Calu3 (cell line): ENCODE measurements at regions not wholly inside any gene's neighbourhood (a gene's known extent, or its start where the extent isn't known, plus 50 kb on each side); places are given as distances from the start of the nearest gene placed in this dataset.

Experiments
- BruUV-seq: library from RNA; stranded (reverse); fragments of 400-500 nt; replicated peaks from 2 replicates; lab custom pipeline; 2021; lab: Mats Ljungman, UMichigan
- CTCF ChIA-PET: fragments of 300-600 bp; sonication (Branson Sonifier 250); formaldehyde crosslinking; loops from one replicate; lab custom pipeline; 2022; ENCODE audit warnings: antibody characterized with exemption; lab: Charles Lee
- DNase-seq: peaks from one replicate; pipeline ENCODE4 v3.0.0; 2022
- H3K27ac Mint-ChIP-seq: one replicate; pipeline ENCODE4 v1.8.0; 2022; ENCODE audit warnings: mixed read lengths; ENCODE audit not compliant: unreplicated experiment
- H3K27me3 Mint-ChIP-seq: one replicate; pipeline ENCODE4 v1.8.0; 2022; ENCODE audit warnings: mixed read lengths; ENCODE audit not compliant: unreplicated experiment
- H3K36me3 Mint-ChIP-seq: one replicate; pipeline ENCODE4 v1.8.0; 2022; ENCODE audit warnings: mild to moderate bottlenecking, moderate library complexity, mixed read lengths; ENCODE audit not compliant: insufficient read depth, unreplicated experiment
- H3K4me1 Mint-ChIP-seq: one replicate; pipeline ENCODE4 v1.8.0; 2022; ENCODE audit warnings: mild to moderate bottlenecking, low read depth, mixed read lengths; ENCODE audit not compliant: unreplicated experiment
- H3K4me3 Mint-ChIP-seq: one replicate; pipeline ENCODE4 v1.8.0; 2022; ENCODE audit warnings: mild to moderate bottlenecking, low read depth, moderate library complexity, mixed read lengths; ENCODE audit not compliant: unreplicated experiment
- H3K9me3 Mint-ChIP-seq: one replicate; pipeline ENCODE4 v1.8.0; 2022; ENCODE audit warnings: low read depth, mixed read lengths; ENCODE audit not compliant: unreplicated experiment
- intact Hi-C: fragments of 100-400 bp; cut with micrococcal nuclease; formaldehyde crosslinking; loops from one replicate; pipeline ENCODE4 v1.10.0; 2022; ENCODE audit not compliant: unreplicated experiment
- TF ChIP-seq, protein P1 (sequence below): fragments of 200-600 bp; IDR thresholded peaks from one replicate; pipeline ENCODE4 v1.8.0; 2022; ENCODE audit warnings: antibody characterized with exemption; ENCODE audit not compliant: unreplicated experiment

DNA sequence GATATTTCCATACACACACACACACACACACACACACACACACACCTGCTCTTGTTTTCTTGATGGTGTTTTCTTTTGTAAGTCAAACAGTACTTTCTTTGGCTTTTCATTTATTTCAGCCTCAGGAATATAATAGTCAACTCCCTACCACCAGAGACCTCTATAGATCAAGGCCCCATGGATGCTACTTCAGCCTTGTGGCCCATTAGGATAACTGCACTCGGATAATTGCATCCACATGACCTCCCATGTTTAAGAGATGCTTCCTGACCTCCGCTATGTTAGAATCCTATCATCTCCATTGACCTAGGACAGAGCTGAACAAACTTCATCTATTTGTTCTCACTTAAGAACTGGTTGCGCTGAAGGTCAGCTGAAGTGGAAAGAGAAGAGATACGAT lies 1094.0 kb upstream of the B3GALT2 start:
- H3K36me3 Mint-ChIP-seq: no peaks in the 10 kb centered on the region
- CTCF ChIA-PET: no interaction called here
- H3K4me3 Mint-ChIP-seq: no peak overlapping the region
- H3K9me3 Mint-ChIP-seq: no peaks in the 10 kb centered on the region
- no peak for DNase-seq
- TF ChIP-seq, protein P1, sequence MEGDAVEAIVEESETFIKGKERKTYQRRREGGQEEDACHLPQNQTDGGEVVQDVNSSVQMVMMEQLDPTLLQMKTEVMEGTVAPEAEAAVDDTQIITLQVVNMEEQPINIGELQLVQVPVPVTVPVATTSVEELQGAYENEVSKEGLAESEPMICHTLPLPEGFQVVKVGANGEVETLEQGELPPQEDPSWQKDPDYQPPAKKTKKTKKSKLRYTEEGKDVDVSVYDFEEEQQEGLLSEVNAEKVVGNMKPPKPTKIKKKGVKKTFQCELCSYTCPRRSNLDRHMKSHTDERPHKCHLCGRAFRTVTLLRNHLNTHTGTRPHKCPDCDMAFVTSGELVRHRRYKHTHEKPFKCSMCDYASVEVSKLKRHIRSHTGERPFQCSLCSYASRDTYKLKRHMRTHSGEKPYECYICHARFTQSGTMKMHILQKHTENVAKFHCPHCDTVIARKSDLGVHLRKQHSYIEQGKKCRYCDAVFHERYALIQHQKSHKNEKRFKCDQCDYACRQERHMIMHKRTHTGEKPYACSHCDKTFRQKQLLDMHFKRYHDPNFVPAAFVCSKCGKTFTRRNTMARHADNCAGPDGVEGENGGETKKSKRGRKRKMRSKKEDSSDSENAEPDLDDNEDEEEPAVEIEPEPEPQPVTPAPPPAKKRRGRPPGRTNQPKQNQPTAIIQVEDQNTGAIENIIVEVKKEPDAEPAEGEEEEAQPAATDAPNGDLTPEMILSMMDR: no peak
- no peaks in the 10 kb centered on the region for H3K27me3 Mint-ChIP-seq
- intact Hi-C loops: no loop called here
- H3K27ac Mint-ChIP-seq: no peak overlapping the region
- H3K4me1 Mint-ChIP-seq: no peaks in the 10 kb centered on the region
- no TSS peak for BruUV-seq

DNA sequence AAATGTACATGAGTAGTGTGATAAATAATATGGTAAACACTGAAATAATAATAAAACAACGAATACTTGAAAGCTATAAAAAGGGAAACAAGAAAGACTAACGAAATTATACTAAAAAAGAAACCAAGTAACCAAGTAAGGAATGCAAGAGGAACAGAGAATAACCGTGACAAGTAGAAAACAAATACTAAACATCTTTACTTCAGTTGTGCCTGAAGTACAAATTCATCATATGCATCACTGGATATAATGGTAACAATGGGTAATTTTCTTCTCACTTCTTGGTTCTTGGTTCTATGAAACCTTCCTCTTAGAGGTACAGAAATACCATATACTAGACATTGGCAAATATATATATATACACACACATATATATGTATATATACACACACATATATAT lies 1093.6 kb upstream of the B3GALT2 start:
- DNase-seq: no peak
- Mint-ChIP-seq H3K4me3 (no peak overlapping the region), H3K9me3 (no peaks in the 10 kb centered on the region), H3K27ac (no peak overlapping the region), H3K4me1 (no peaks in the 10 kb centered on the region), H3K27me3 (no peaks in the 10 kb centered on the region), H3K36me3 (no peaks in the 10 kb centered on the region)
- intact Hi-C loops: no loop called here
- BruUV-seq: no TSS peak
- CTCF ChIA-PET: interaction anchor here (0.7 kb wide), 1 partner anchor 14 kb away, joined by 6 read pairs; no protein-coding TSS in a partner anchor
- TF ChIP-seq, protein P1: no peak

DNA sequence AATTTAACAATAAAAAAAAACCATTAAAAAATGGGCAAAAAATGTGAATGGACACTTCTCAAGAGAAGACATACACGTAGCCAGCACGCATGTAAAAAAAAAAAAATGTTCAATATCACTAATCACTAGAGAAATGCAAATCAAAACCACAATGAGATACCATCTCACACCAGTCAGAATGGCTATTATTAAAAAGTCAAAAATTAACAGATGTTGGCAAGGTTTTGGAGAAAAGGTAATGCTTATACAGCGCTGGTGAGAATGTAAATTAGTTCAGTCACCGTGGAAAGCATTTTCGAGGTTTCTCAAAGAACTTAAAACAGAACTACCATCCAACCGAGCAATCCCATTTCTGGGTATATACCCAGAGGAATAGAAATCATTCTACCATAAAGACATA lies 1091.5 kb upstream of the B3GALT2 start:
- Mint-ChIP-seq H3K36me3 (no peaks in the 10 kb centered on the region), H3K27ac (no peak overlapping the region), H3K9me3 (peaks cover 2% of the 10 kb centered on the region), H3K4me3 (no peak overlapping the region), H3K27me3 (no peaks in the 10 kb centered on the region), H3K4me1 (no peaks in the 10 kb centered on the region)
- CTCF ChIA-PET: no interaction called here
- TF ChIP-seq, protein P1: no peak
- intact Hi-C loops: no loop called here
- no peak for DNase-seq
- BruUV-seq: no TSS peak

DNA sequence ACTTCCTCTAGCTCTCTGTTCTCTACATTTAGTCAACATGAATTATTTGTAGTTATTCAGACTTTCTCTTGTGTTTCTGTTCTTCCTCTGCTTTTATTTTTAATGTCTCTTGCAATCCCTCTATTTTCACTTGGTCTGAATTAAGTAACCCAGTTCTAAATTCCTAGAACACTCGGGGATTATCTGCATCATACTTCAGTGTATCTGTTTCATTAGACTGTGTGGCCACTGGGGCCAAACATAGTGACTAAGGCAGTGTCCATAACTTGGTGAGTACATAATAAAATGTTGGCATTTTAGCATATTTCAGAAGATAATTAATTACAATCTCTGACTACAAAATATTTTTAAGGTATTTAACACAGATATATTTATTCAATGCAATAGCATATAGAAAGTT lies 1087.2 kb upstream of the B3GALT2 start:
- BruUV-seq: no TSS peak
- no peak for DNase-seq
- no peaks in the 10 kb centered on the region for H3K27me3 Mint-ChIP-seq
- intact Hi-C loops: no loop called here
- TF ChIP-seq, protein P1: no peak
- CTCF ChIA-PET: no interaction called here
- H3K36me3 Mint-ChIP-seq: no peaks in the 10 kb centered on the region
- no peak overlapping the region for H3K27ac Mint-ChIP-seq
- H3K9me3 Mint-ChIP-seq: peaks cover 6% of the 10 kb centered on the region
- H3K4me3 Mint-ChIP-seq: no peak overlapping the region
- no peaks in the 10 kb centered on the region for H3K4me1 Mint-ChIP-seq
